CD4-positive, alpha-beta memory T cell (primary cell): ENCODE measurements at regions not wholly inside any gene's neighbourhood (a gene's known extent, or its start where the extent isn't known, plus 50 kb on each side); places are given as distances from the start of the nearest gene placed in this dataset.

Source experiments
- CTCF ChIA-PET: fragments of 350-600 bp; sonication (Branson Sonifier 250); formaldehyde crosslinking; loops from one replicate; lab custom pipeline; 2021; ENCODE audit warnings: inconsistent platforms; ENCODE audit not compliant: partially characterized antibody; lab: Charles Lee
- POLR2A ChIA-PET: fragments of 350-600 bp; sonication (Branson Sonifier 250); formaldehyde crosslinking; loops from one replicate; lab custom pipeline; 2021; ENCODE audit not compliant: partially characterized antibody; lab: Charles Lee
- DNase-seq, 5 donors: peaks; one replicate each; pipeline versions ENCODE4 v3.0.0 to v3.0.0-alpha.2; 2020 to 2022; ENCODE audit warnings: mixed read lengths in 1 of 5
- H3K27ac ChIP-seq: one replicate; pipeline ENCODE4 v1.7.0; 2013; ENCODE audit warnings: low read depth, low read length
- H3K27me3 ChIP-seq: 2 replicates; pipeline ENCODE4 v1.7.0; 2013; ENCODE audit warnings: mild to moderate bottlenecking, low read length, moderate library complexity; ENCODE audit not compliant: insufficient read depth
- H3K36me3 ChIP-seq: 2 replicates; pipeline ENCODE4 v1.7.0; 2013; ENCODE audit warnings: mild to moderate bottlenecking, low read length, moderate library complexity; ENCODE audit not compliant: insufficient read depth
- H3K4me1 ChIP-seq: 2 replicates; pipeline ENCODE4 v1.7.0; 2013; ENCODE audit warnings: mild to moderate bottlenecking, low read length, moderate library complexity; ENCODE audit not compliant: insufficient read depth
- H3K4me3 ChIP-seq, 2 donors: one replicate each; pipeline ENCODE4 v1.7.0; 2013; ENCODE audit warnings: low read length in 2 of 2, mild to moderate bottlenecking in 1 of 2
- H3K9me3 ChIP-seq, 2 donors: one replicate each; pipeline ENCODE4 v1.7.0; 2013; ENCODE audit warnings: low read length in 2 of 2, control low read depth in 1 of 2; ENCODE audit not compliant: control insufficient read depth in 1 of 2
- H3K27ac Mint-ChIP-seq, 7 donors: one replicate each; pipeline ENCODE4 v1.8.0; 2020 to 2021; ENCODE audit warnings: mixed read lengths in 7 of 7, mild to moderate bottlenecking in 6 of 7, inconsistent platforms in 3 of 7, moderate library complexity in 3 of 7
- H3K27me3 Mint-ChIP-seq, 2 donors: one replicate each; pipeline ENCODE4 v1.8.0; 2020 to 2021; ENCODE audit warnings: mixed read lengths in 2 of 2
- H3K36me3 Mint-ChIP-seq, 2 donors: one replicate each; pipeline ENCODE4 v1.8.0; 2020 to 2021; ENCODE audit warnings: mixed read lengths in 2 of 2, inconsistent platforms in 1 of 2, mild to moderate bottlenecking in 1 of 2
- H3K4me1 Mint-ChIP-seq, 4 donors: one replicate each; pipeline ENCODE4 v1.8.0; 2020 to 2021; ENCODE audit warnings: mixed read lengths in 4 of 4, mild to moderate bottlenecking in 1 of 4
- H3K4me3 Mint-ChIP-seq, 8 donors: one replicate each; pipeline ENCODE4 v1.8.0; 2020 to 2021; ENCODE audit warnings: mixed read lengths in 8 of 8, mild to moderate bottlenecking in 7 of 8, moderate library complexity in 6 of 8, inconsistent platforms in 3 of 8
- H3K9me3 Mint-ChIP-seq, 8 donors: one replicate each; pipeline ENCODE4 v1.8.0; 2020 to 2021; ENCODE audit warnings: mixed read lengths in 8 of 8, mild to moderate bottlenecking in 5 of 8, inconsistent platforms in 3 of 8, moderate library complexity in 1 of 8
- intact Hi-C: fragments of 100-400 bp; cut with micrococcal nuclease; formaldehyde crosslinking; loops from one replicate; pipeline ENCODE4 v1.15.1; 2023

- intact Hi-C loops = no loop called here
These were observed 144.5 kb downstream of the MEX3B start for GRCh38 chr15:81901319-81901718.

GRCh38 chr15:81899730-81900129, 146.1 kb downstream of the MEX3B start:
- Mint-ChIP-seq H3K27ac (no peak overlapping the region), H3K36me3 (no peaks in the 10 kb centered on the region), H3K27me3 (peaks cover 2 to 6% of the 10 kb centered on the region in 2 donors), H3K4me1 (no peaks in the 10 kb centered on the region), H3K4me3 (no peak overlapping the region), H3K9me3 (peaks cover 0 to 2% (median 0%) of the 10 kb centered on the region in 8 donors)
- intact Hi-C loops = no loop called here
- Histone ChIP-seq H3K9me3 (no peaks in the 10 kb centered on the region), H3K4me1 (no peaks in the 10 kb centered on the region), H3K27me3 (no peaks in the 10 kb centered on the region), H3K4me3 (no peak overlapping the region), H3K36me3 (no peaks in the 10 kb centered on the region), H3K27ac (no peak overlapping the region)
- ChIA-PET CTCF (no interaction called here), POLR2A (no interaction called here)
- DNase-seq = no peak

More at GRCh38 chr15:81901319-81901718, 144.5 kb downstream of the MEX3B start:
- H3K4me3 ChIP-seq = no peak overlapping the region
- no peaks in the 10 kb centered on the region for H3K36me3 Mint-ChIP-seq
- peaks cover 0 to 3% (median 0%) of the 10 kb centered on the region in 8 donors for H3K9me3 Mint-ChIP-seq
- H3K4me3 Mint-ChIP-seq = no peak overlapping the region
- H3K9me3 ChIP-seq = no peaks in the 10 kb centered on the region
- H3K36me3 ChIP-seq = no peaks in the 10 kb centered on the region
- H3K27me3 ChIP-seq = no peaks in the 10 kb centered on the region
- POLR2A ChIA-PET = no interaction called here
- no peak overlapping the region for H3K27ac Mint-ChIP-seq
- no peak for DNase-seq
- no peaks in the 10 kb centered on the region for H3K4me1 Mint-ChIP-seq
- H3K4me1 ChIP-seq = no peaks in the 10 kb centered on the region
- CTCF ChIA-PET = no interaction called here
- H3K27ac ChIP-seq = no peak overlapping the region
- H3K27me3 Mint-ChIP-seq = peaks cover 5 to 7% of the 10 kb centered on the region in 2 donors

GRCh38 chr15:81899024-81899423, 146.8 kb downstream of the MEX3B start:
- Mint-ChIP-seq H3K27ac (peak overlapping the region in 1 of 7 donors; percentile 87), H3K27me3 (peaks cover 2 to 6% of the 10 kb centered on the region in 2 donors), H3K4me1 (no peaks in the 10 kb centered on the region), H3K36me3 (no peaks in the 10 kb centered on the region), H3K4me3 (no peak overlapping the region), H3K9me3 (peaks cover 0 to 2% (median 0%) of the 10 kb centered on the region in 8 donors)
- ChIA-PET POLR2A (no interaction called here), CTCF (no interaction called here)
- H3K4me3 ChIP-seq = no peak overlapping the region
- H3K27ac ChIP-seq = no peak overlapping the region
- DNase-seq = no peak
- intact Hi-C loops = no loop called here
- H3K27me3 ChIP-seq = no peaks in the 10 kb centered on the region
- no peaks in the 10 kb centered on the region for H3K4me1 ChIP-seq
- H3K36me3 ChIP-seq = no peaks in the 10 kb centered on the region
- no peaks in the 10 kb centered on the region for H3K9me3 ChIP-seq

- no peak for DNase-seq
- no peaks in the 10 kb centered on the region for H3K36me3 ChIP-seq
- CTCF ChIA-PET = no interaction called here
- H3K4me3 ChIP-seq = no peak overlapping the region
- no peak overlapping the region for H3K27ac ChIP-seq
- H3K9me3 Mint-ChIP-seq = peaks cover 0 to 2% (median 0%) of the 10 kb centered on the region in 8 donors
- H3K4me1 ChIP-seq = no peaks in the 10 kb centered on the region
- no peak overlapping the region for H3K27ac Mint-ChIP-seq
- no peaks in the 10 kb centered on the region for H3K27me3 ChIP-seq
- POLR2A ChIA-PET = no interaction called here
- no peaks in the 10 kb centered on the region for H3K36me3 Mint-ChIP-seq
- no peaks in the 10 kb centered on the region for H3K9me3 ChIP-seq
- peaks cover 0 to 2% (median 0%) of the 10 kb centered on the region in 4 donors for H3K4me1 Mint-ChIP-seq
- no peak overlapping the region for H3K4me3 Mint-ChIP-seq
- intact Hi-C loops = no loop called here
- H3K27me3 Mint-ChIP-seq = peaks cover 3 to 6% of the 10 kb centered on the region in 2 donors
These were observed 148.7 kb downstream of the MEX3B start for GRCh38 chr15:81897057-81897677.

GRCh38 chr15:81896356-81896755, 149.5 kb downstream of the MEX3B start:
- Mint-ChIP-seq H3K36me3 (no peaks in the 10 kb centered on the region), H3K4me3 (no peak overlapping the region), H3K27me3 (peaks cover 3 to 6% of the 10 kb centered on the region in 2 donors), H3K9me3 (peaks cover 0 to 2% (median 0%) of the 10 kb centered on the region in 8 donors), H3K27ac (no peak overlapping the region), H3K4me1 (peaks cover 0 to 2% (median 0%) of the 10 kb centered on the region in 4 donors)
- intact Hi-C loops = no loop called here
- Histone ChIP-seq H3K4me3 (no peak overlapping the region), H3K27me3 (no peaks in the 10 kb centered on the region), H3K4me1 (no peaks in the 10 kb centered on the region), H3K27ac (no peak overlapping the region), H3K36me3 (no peaks in the 10 kb centered on the region), H3K9me3 (no peaks in the 10 kb centered on the region)
- ChIA-PET POLR2A (no interaction called here), CTCF (no interaction called here)
- DNase-seq = no peak

- Histone ChIP-seq H3K27me3 (no peaks in the 10 kb centered on the region), H3K4me3 (no peak overlapping the region), H3K9me3 (no peaks in the 10 kb centered on the region), H3K27ac (no peak overlapping the region), H3K36me3 (no peaks in the 10 kb centered on the region), H3K4me1 (no peaks in the 10 kb centered on the region)
- Mint-ChIP-seq H3K4me1 (peaks cover 0 to 2% (median 0%) of the 10 kb centered on the region in 4 donors), H3K36me3 (no peaks in the 10 kb centered on the region), H3K27me3 (peaks cover 3 to 6% of the 10 kb centered on the region in 2 donors), H3K4me3 (no peak overlapping the region), H3K9me3 (peaks cover 0 to 2% (median 0%) of the 10 kb centered on the region in 8 donors), H3K27ac (no peak overlapping the region)
- CTCF ChIA-PET = no interaction called here
- POLR2A ChIA-PET = no interaction called here
- intact Hi-C loops = no loop called here
- no peak for DNase-seq
These were observed 150.1 kb downstream of the MEX3B start for GRCh38 chr15:81895723-81896122.

- no peaks in the 10 kb centered on the region for H3K4me1 ChIP-seq
- H3K27me3 ChIP-seq = no peaks in the 10 kb centered on the region
- intact Hi-C loops = no loop called here
- H3K4me3 Mint-ChIP-seq = no peak overlapping the region
- no peak overlapping the region for H3K27ac ChIP-seq
- H3K9me3 ChIP-seq = no peaks in the 10 kb centered on the region
- peaks cover 0 to 2% (median 0%) of the 10 kb centered on the region in 4 donors for H3K4me1 Mint-ChIP-seq
- no peaks in the 10 kb centered on the region for H3K36me3 ChIP-seq
- ChIA-PET CTCF (no interaction called here), POLR2A (no interaction called here)
- H3K36me3 Mint-ChIP-seq = no peaks in the 10 kb centered on the region
- no peak overlapping the region for H3K4me3 ChIP-seq
- H3K9me3 Mint-ChIP-seq = peaks cover 0 to under 1% (median 0%) of the 10 kb centered on the region in 8 donors
- H3K27ac Mint-ChIP-seq = no peak overlapping the region
- H3K27me3 Mint-ChIP-seq = peaks cover 2 to 3% of the 10 kb centered on the region in 2 donors
- no peak for DNase-seq
These were observed 151.8 kb downstream of the MEX3B start for GRCh38 chr15:81894061-81894460.
